Testis (tissue), 2 donors: ENCODE measurements at regions not wholly inside any gene's neighbourhood (a gene's known extent, or its start where the extent isn't known, plus 50 kb on each side); places are given as distances from the start of the nearest gene placed in this dataset.

ENCODE experiments used
- DNase-seq: peaks from one replicate; pipeline ENCODE4 v3.0.0-alpha.2; 2019
- H3K27ac ChIP-seq, 2 donors: fragments of 200-600 bp; sonication (generic); one replicate each; pipeline ENCODE4 v1.5.1; 2019
- H3K27me3 ChIP-seq: fragments of 200-600 bp; sonication (generic); one replicate; pipeline ENCODE4 v1.5.1; 2019
- H3K36me3 ChIP-seq: fragments of 200-600 bp; sonication (generic); one replicate; pipeline ENCODE4 v1.5.1; 2017; ENCODE audit warnings: low read depth; ENCODE audit errors: missing control alignments
- H3K4me1 ChIP-seq: fragments of 200-600 bp; sonication (generic); one replicate; pipeline ENCODE4 v1.5.1; 2019
- H3K4me3 ChIP-seq, 2 donors: fragments of 200-600 bp; sonication (generic); one replicate each; pipeline ENCODE4 v1.5.1; 2017 to 2019
- H3K9me3 ChIP-seq: fragments of 200-600 bp; sonication (generic); one replicate; pipeline ENCODE4 v1.5.1; 2017
- POLR2A ChIP-seq: fragments of 450-650 bp; IDR thresholded peaks from one replicate; pipeline ENCODE4 v1.6.1; 2017; ENCODE audit warnings: antibody characterized with exemption, mild to moderate bottlenecking, moderate library complexity
- WGBS, 2 donors: methylation state at CpG; one replicate each; pipeline ENCODE4 v1.1.5; 2018; 5-methylcytosine and 5-hydroxymethylcytosine counted together
- intact Hi-C: fragments of 100-400 bp; cut with DNase I; formaldehyde crosslinking; loops from one replicate; pipeline ENCODE4 v1.15.1; 2023; ENCODE audit warnings: low total_unique reads
- TF ChIP-seq, protein P1 (sequence below), 3 experiments: fragments of 450-650 bp in 2 of 3; fragments of 200-600 bp in 1 of 3; sonication (generic) in 1 of 3; IDR thresholded peaks; one replicate each; pipeline ENCODE4 v1.5.1; 2016 to 2019; ENCODE audit warnings: antibody characterized with exemption in 3 of 3, mild to moderate bottlenecking in 2 of 3, moderate library complexity in 1 of 3

- WGBS, 2 donors = 49 to 52% methylated on average over 4 of the region's 4 CpGs
- intact Hi-C loops = no loop called here
- no peaks in the 10 kb centered on the region for H3K36me3 ChIP-seq
- no peaks in the 10 kb centered on the region for H3K27me3 ChIP-seq
- H3K27ac ChIP-seq = no peak overlapping the region
- no peak overlapping the region for H3K4me3 ChIP-seq
- DNase-seq = no peak
- TF ChIP-seq, protein P1, sequence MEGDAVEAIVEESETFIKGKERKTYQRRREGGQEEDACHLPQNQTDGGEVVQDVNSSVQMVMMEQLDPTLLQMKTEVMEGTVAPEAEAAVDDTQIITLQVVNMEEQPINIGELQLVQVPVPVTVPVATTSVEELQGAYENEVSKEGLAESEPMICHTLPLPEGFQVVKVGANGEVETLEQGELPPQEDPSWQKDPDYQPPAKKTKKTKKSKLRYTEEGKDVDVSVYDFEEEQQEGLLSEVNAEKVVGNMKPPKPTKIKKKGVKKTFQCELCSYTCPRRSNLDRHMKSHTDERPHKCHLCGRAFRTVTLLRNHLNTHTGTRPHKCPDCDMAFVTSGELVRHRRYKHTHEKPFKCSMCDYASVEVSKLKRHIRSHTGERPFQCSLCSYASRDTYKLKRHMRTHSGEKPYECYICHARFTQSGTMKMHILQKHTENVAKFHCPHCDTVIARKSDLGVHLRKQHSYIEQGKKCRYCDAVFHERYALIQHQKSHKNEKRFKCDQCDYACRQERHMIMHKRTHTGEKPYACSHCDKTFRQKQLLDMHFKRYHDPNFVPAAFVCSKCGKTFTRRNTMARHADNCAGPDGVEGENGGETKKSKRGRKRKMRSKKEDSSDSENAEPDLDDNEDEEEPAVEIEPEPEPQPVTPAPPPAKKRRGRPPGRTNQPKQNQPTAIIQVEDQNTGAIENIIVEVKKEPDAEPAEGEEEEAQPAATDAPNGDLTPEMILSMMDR (IDR thresholded peaks at IDR 0.05) = no peak
- no peak for TF ChIP-seq POLR2A
- H3K9me3 ChIP-seq = no peaks in the 10 kb centered on the region
- H3K4me1 ChIP-seq = no peaks in the 10 kb centered on the region
Measured at GRCh38 chr14:34203251-34203722, 252.4 kb upstream of the EGLN3 start.

GRCh38 chr14:34201909-34202637 is 251.2 kb upstream of the EGLN3 start:
- DNase-seq = no peak
- no peaks in the 10 kb centered on the region for H3K4me1 ChIP-seq
- WGBS, 2 donors = 91 to 92% methylated on average over 3 of the region's 3 CpGs
- no peak overlapping the region for H3K4me3 ChIP-seq
- intact Hi-C loops = no loop called here
- no peak overlapping the region for H3K27ac ChIP-seq
- H3K27me3 ChIP-seq = no peaks in the 10 kb centered on the region
- TF ChIP-seq, protein P1 (IDR thresholded peaks at IDR 0.05) = no peak
- no peak for TF ChIP-seq POLR2A
- no peaks in the 10 kb centered on the region for H3K36me3 ChIP-seq
- no peaks in the 10 kb centered on the region for H3K9me3 ChIP-seq

DNA sequence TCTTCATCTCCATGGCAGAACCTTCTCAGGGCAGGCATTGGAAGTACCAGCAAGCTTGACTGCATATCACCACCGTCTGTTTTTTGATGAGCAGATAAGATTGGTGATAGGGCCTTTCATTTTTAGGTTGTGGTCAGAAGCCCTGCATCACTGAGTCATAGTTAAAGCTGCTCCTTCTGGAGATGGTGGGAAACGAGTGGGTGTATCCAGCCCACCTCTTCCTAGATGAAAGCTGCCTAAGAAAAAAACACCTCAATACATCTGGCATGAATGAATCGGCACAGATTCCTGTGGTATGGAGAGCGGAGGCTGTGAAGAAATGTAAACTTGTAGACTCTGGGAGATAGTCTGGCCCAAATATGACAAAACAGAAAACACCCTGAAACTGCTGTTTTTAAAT is 248.7 kb upstream of the EGLN3 start:
- no peaks in the 10 kb centered on the region for H3K9me3 ChIP-seq
- no peak overlapping the region for H3K4me3 ChIP-seq
- no peaks in the 10 kb centered on the region for H3K4me1 ChIP-seq
- intact Hi-C loops = no loop called here
- WGBS, 2 donors = 75 to 80% methylated on average over 4 of the region's 4 CpGs
- H3K27me3 ChIP-seq = no peaks in the 10 kb centered on the region
- no peak overlapping the region for H3K27ac ChIP-seq
- DNase-seq = no peak
- H3K36me3 ChIP-seq = no peaks in the 10 kb centered on the region
- TF ChIP-seq, protein P1 (IDR thresholded peaks at IDR 0.05) = no peak
- TF ChIP-seq POLR2A = no peak

- no peaks in the 10 kb centered on the region for H3K36me3 ChIP-seq
- H3K27ac ChIP-seq = no peak overlapping the region
- no peaks in the 10 kb centered on the region for H3K9me3 ChIP-seq
- intact Hi-C loops = no loop called here
- no peak overlapping the region for H3K4me3 ChIP-seq
- TF ChIP-seq, protein P1 (IDR thresholded peaks at IDR 0.05) = no peak
- TF ChIP-seq POLR2A = no peak
- WGBS, 2 donors = 93 to 94% methylated on average over 4 of the region's 4 CpGs
- DNase-seq = no peak
- H3K4me1 ChIP-seq = no peaks in the 10 kb centered on the region
- no peaks in the 10 kb centered on the region for H3K27me3 ChIP-seq
Measured at GRCh38 chr14:34198096-34198495, 247.2 kb upstream of the EGLN3 start.

DNA sequence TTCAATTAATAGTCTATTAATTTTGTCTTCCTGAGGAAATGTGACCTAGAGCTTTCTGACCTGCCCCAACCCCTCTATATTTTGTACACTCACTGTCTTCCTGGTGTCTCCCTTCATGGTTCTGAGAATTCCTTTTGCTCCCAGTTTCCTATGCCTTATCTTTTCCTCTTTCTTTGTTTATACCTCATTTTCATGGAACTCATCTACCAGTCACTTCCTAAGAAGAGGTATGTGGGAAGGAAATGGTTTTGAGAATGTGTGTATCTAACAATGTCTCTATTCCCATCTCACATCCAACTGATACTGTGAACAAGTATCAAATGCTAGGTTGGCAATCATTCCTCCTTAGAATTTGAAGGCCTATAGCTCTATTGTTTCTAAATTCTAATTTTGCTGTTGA is 245.1 kb upstream of the EGLN3 start:
- H3K9me3 ChIP-seq = no peaks in the 10 kb centered on the region
- H3K27ac ChIP-seq = no peak overlapping the region
- no peaks in the 10 kb centered on the region for H3K27me3 ChIP-seq
- H3K36me3 ChIP-seq = no peaks in the 10 kb centered on the region
- TF ChIP-seq POLR2A = no peak
- TF ChIP-seq, protein P1 (IDR thresholded peaks at IDR 0.05) = no peak
- no peak for DNase-seq
- H3K4me1 ChIP-seq = no peaks in the 10 kb centered on the region
- intact Hi-C loops = no loop called here
- no peak overlapping the region for H3K4me3 ChIP-seq
